MM.1S (cell line): ENCODE measurements at regions not wholly inside any gene's neighbourhood (a gene's known extent, or its start where the extent isn't known, plus 50 kb on each side); places are given as distances from the start of the nearest gene placed in this dataset.
"Not testable (repeated sequence)": the region's sequence is repeated elsewhere in the genome, so short reads cannot be mapped to it uniquely, and the experiment has no call there.

Experiments
- EZH2 ChIP-seq: fragments of 300-600 bp; sonication (generic); optimal IDR thresholded peaks from 2 replicates; pipeline ENCODE3; 2017; ENCODE audit warnings: low read depth, mild to moderate bottlenecking, antibody characterized with exemption, low read length, mixed read lengths
- TF ChIP-seq, protein P1 (sequence below): fragments of 300-600 bp; sonication (generic); IDR thresholded peaks from 2 replicates; pipeline ENCODE4 v1.5.1; 2016; ENCODE audit warnings: antibody characterized with exemption, low read length, mixed read lengths

DNA sequence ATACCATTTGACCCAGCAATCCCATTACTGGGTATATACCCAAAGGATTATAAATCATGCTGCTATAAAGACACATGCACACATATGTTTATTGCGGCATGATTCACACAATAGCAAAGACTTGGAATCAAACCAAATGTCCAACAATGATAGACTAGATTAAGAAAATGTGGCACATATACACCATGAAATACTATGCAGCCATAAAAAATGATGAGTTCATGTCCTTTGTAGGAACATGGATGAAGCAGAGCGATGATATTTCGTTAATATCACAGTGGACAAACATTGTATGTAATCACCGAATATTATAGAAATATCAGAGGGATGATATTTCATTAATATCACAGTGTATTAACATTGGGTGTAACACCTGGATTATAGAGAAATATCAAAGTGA is 64.9 kb upstream of the CNIH3 start:
- TF ChIP-seq, protein P1, sequence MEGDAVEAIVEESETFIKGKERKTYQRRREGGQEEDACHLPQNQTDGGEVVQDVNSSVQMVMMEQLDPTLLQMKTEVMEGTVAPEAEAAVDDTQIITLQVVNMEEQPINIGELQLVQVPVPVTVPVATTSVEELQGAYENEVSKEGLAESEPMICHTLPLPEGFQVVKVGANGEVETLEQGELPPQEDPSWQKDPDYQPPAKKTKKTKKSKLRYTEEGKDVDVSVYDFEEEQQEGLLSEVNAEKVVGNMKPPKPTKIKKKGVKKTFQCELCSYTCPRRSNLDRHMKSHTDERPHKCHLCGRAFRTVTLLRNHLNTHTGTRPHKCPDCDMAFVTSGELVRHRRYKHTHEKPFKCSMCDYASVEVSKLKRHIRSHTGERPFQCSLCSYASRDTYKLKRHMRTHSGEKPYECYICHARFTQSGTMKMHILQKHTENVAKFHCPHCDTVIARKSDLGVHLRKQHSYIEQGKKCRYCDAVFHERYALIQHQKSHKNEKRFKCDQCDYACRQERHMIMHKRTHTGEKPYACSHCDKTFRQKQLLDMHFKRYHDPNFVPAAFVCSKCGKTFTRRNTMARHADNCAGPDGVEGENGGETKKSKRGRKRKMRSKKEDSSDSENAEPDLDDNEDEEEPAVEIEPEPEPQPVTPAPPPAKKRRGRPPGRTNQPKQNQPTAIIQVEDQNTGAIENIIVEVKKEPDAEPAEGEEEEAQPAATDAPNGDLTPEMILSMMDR = not testable (repeated sequence)
- TF ChIP-seq EZH2 = not testable (repeated sequence)
